HEK293 (cell line): ENCODE measurements at regions not wholly inside any gene's neighbourhood (a gene's known extent, or its start where the extent isn't known, plus 50 kb on each side); places are given as distances from the start of the nearest gene placed in this dataset.

ENCODE experiments used
- CTCF ChIA-PET: fragments of 350-600 bp; formaldehyde crosslinking; extraction: SDS; loops from one replicate; lab custom pipeline; 2021; ENCODE audit warnings: antibody characterized with exemption; lab: Yijun Ruan, JAX
- POLR2A ChIA-PET: fragments of 300-600 bp; formaldehyde crosslinking; extraction: SDS; loops from one replicate; lab custom pipeline; 2020; ENCODE audit warnings: antibody characterized with exemption, inconsistent platforms; lab: Yijun Ruan, JAX
- H3K27ac ChIP-seq: fragments of 200-500 bp; sonication (Bioruptor generic); 2 replicates; pipeline ENCODE4 v1.5.1; 2014; ENCODE audit warnings: low read depth, low read length, control low read depth, inconsistent platforms; ENCODE audit errors: extremely low read depth
- H3K36me3 ChIP-seq, 2 experiments: fragments of 200-500 bp in 1 of 2; sonication (Bioruptor generic) in 1 of 2; 1 replicate in 1 of 2; 2 replicates in 1 of 2; pipeline ENCODE4 v1.5.1; 2014 to 2017; ENCODE audit warnings: inconsistent platforms in 2 of 2, low read length in 2 of 2; ENCODE audit not compliant: control insufficient read depth in 2 of 2, insufficient read depth in 1 of 2
- H3K4me1 ChIP-seq: fragments of 200-500 bp; sonication (Bioruptor generic); 2 replicates; pipeline ENCODE4 v1.5.1; 2014; ENCODE audit warnings: mild to moderate bottlenecking, low read length, inconsistent platforms; ENCODE audit not compliant: control insufficient read depth, insufficient read depth
- H3K4me3 ChIP-seq: 2 replicates; pipeline ENCODE4 v1.5.1; 2011; ENCODE audit warnings: low read depth, mild to moderate bottlenecking, control low read depth, low read length, moderate library complexity
- H3K9me3 ChIP-seq: fragments of 200-500 bp; sonication (Bioruptor generic); 2 replicates; pipeline ENCODE4 v1.5.1; 2014; ENCODE audit warnings: low read depth, low read length, inconsistent platforms; ENCODE audit not compliant: control insufficient read depth, insufficient read depth
- KLF8 ChIP-seq: fragments of 450-650 bp; formaldehyde crosslinking; IDR thresholded peaks from 2 replicates; pipeline ENCODE4 v1.5.1; 2016; ENCODE audit warnings: missing biosample characterization, missing genetic modification characterization
- OVOL3 ChIP-seq: fragments of 450-650 bp; formaldehyde crosslinking; IDR thresholded peaks from 2 replicates; pipeline ENCODE4 v1.5.1; 2016; ENCODE audit warnings: missing biosample characterization, missing genetic modification characterization
- RBAK ChIP-seq: fragments of 450-650 bp; formaldehyde crosslinking; IDR thresholded peaks from 2 replicates; pipeline ENCODE4 v1.5.1; 2016; ENCODE audit warnings: missing biosample characterization, missing genetic modification characterization
- SETDB1 ChIP-seq: IDR thresholded peaks from one replicate; pipeline ENCODE4 v1.6.1; 2017; ENCODE audit warnings: mild to moderate bottlenecking, low read length, moderate library complexity, mixed read lengths; ENCODE audit not compliant: insufficient read length
- TRIM28 ChIP-seq: IDR thresholded peaks from 2 replicates; pipeline ENCODE4 v1.6.1; 2011; ENCODE audit warnings: low read length, control low read depth, borderline replicate concordance
- YY1 ChIP-seq: fragments of 450-650 bp; formaldehyde crosslinking; IDR thresholded peaks from 2 replicates; pipeline ENCODE4 v1.5.1; 2018; ENCODE audit warnings: missing biosample characterization, missing genetic modification characterization
- ZFHX2 ChIP-seq: fragments of 450-650 bp; formaldehyde crosslinking; conservative IDR thresholded peaks from 2 replicates; pipeline ENCODE4 v1.5.1; 2016; ENCODE audit warnings: missing biosample characterization, missing genetic modification characterization
- ZFP3 ChIP-seq: fragments of 450-650 bp; formaldehyde crosslinking; IDR thresholded peaks from 2 replicates; pipeline ENCODE4 v1.5.1; 2016; ENCODE audit warnings: low read depth, missing biosample characterization, missing genetic modification characterization
- ZNF114 ChIP-seq: fragments of 450-650 bp; formaldehyde crosslinking; IDR thresholded peaks from 2 replicates; pipeline ENCODE4 v1.5.0; 2017; ENCODE audit warnings: missing biosample characterization, missing genetic modification characterization
- ZNF132 ChIP-seq: fragments of 450-650 bp; formaldehyde crosslinking; IDR thresholded peaks from 2 replicates; pipeline ENCODE4 v1.5.1; 2017; ENCODE audit warnings: missing biosample characterization, missing genetic modification characterization, borderline replicate concordance
- ZNF146 ChIP-seq: fragments of 450-650 bp; formaldehyde crosslinking; IDR thresholded peaks from 2 replicates; pipeline ENCODE4 v1.5.1; 2016; ENCODE audit warnings: missing biosample characterization, missing genetic modification characterization
- ZNF18 ChIP-seq: fragments of 450-650 bp; formaldehyde crosslinking; IDR thresholded peaks from 2 replicates; pipeline ENCODE4 v1.5.1; 2016; ENCODE audit warnings: missing biosample characterization, missing genetic modification characterization
- ZNF19 ChIP-seq: fragments of 450-650 bp; formaldehyde crosslinking; IDR thresholded peaks from 2 replicates; pipeline ENCODE4; 2016; ENCODE audit warnings: missing biosample characterization, missing genetic modification characterization, low read depth
- ZNF221 ChIP-seq: fragments of 450-650 bp; formaldehyde crosslinking; IDR thresholded peaks from 2 replicates; pipeline ENCODE4 v1.5.1; 2017; ENCODE audit warnings: missing biosample characterization, missing genetic modification characterization, borderline replicate concordance
- ZNF223 ChIP-seq: fragments of 450-650 bp; formaldehyde crosslinking; IDR thresholded peaks from 2 replicates; pipeline ENCODE4 v1.5.1; 2016; ENCODE audit warnings: missing biosample characterization, missing genetic modification characterization
- ZNF239 ChIP-seq: fragments of 450-650 bp; formaldehyde crosslinking; IDR thresholded peaks from 2 replicates; pipeline ENCODE4 v1.5.1; 2016; ENCODE audit warnings: missing biosample characterization, missing genetic modification characterization
- ZNF26 ChIP-seq: fragments of 450-650 bp; formaldehyde crosslinking; IDR thresholded peaks from 2 replicates; pipeline ENCODE4 v1.5.1; 2016; ENCODE audit warnings: missing biosample characterization, missing genetic modification characterization
- ZNF302 ChIP-seq: fragments of 450-650 bp; formaldehyde crosslinking; IDR thresholded peaks from 2 replicates; pipeline ENCODE4 v1.5.1; 2016; ENCODE audit warnings: missing biosample characterization, missing genetic modification characterization, low read depth
- ZNF394 ChIP-seq: fragments of 450-650 bp; formaldehyde crosslinking; IDR thresholded peaks from 2 replicates; pipeline ENCODE4 v1.5.1; 2016; ENCODE audit warnings: missing biosample characterization, missing genetic modification characterization, mild to moderate bottlenecking, moderate library complexity, borderline replicate concordance
- ZNF433 ChIP-seq: fragments of 450-650 bp; formaldehyde crosslinking; IDR thresholded peaks from 2 replicates; pipeline ENCODE4 v1.5.1; 2016; ENCODE audit warnings: missing biosample characterization, missing genetic modification characterization, low read depth
- ZNF473 ChIP-seq: fragments of 450-650 bp; formaldehyde crosslinking; IDR thresholded peaks from 2 replicates; pipeline ENCODE4 v1.5.1; 2017; ENCODE audit warnings: missing biosample characterization, missing genetic modification characterization
- ZNF514 ChIP-seq: fragments of 450-650 bp; formaldehyde crosslinking; IDR thresholded peaks from 2 replicates; pipeline ENCODE4 v1.5.1; 2016; ENCODE audit warnings: missing biosample characterization, missing genetic modification characterization
- ZNF530 ChIP-seq: fragments of 450-650 bp; formaldehyde crosslinking; IDR thresholded peaks from 2 replicates; pipeline ENCODE4 v1.5.1; 2016; ENCODE audit warnings: low read depth, missing biosample characterization, missing genetic modification characterization
- ZNF555 ChIP-seq: fragments of 450-650 bp; formaldehyde crosslinking; conservative IDR thresholded peaks from 2 replicates; pipeline ENCODE4 v1.5.1; 2017; ENCODE audit warnings: missing biosample characterization, mild to moderate bottlenecking, missing genetic modification characterization, inconsistent platforms
- ZNF558 ChIP-seq: fragments of 450-650 bp; formaldehyde crosslinking; IDR thresholded peaks from 2 replicates; pipeline ENCODE4 v1.5.1; 2016; ENCODE audit warnings: missing biosample characterization, missing genetic modification characterization
- ZNF626 ChIP-seq: fragments of 450-650 bp; sonication (Bioruptor Pico); formaldehyde crosslinking; IDR thresholded peaks from 2 replicates; pipeline ENCODE4 v1.5.1; 2018; ENCODE audit warnings: missing biosample characterization, missing genetic modification characterization, inconsistent platforms
- ZNF768 ChIP-seq: fragments of 450-650 bp; formaldehyde crosslinking; IDR thresholded peaks from 2 replicates; pipeline ENCODE4 v1.5.1; 2018; ENCODE audit warnings: missing biosample characterization, mild to moderate bottlenecking, missing genetic modification characterization
- ZNF792 ChIP-seq: fragments of 450-650 bp; formaldehyde crosslinking; IDR thresholded peaks from 2 replicates; pipeline ENCODE4 v1.5.1; 2016; ENCODE audit warnings: missing biosample characterization, missing genetic modification characterization
- TF ChIP-seq, protein P1 (sequence below): fragments of 450-650 bp; formaldehyde crosslinking; IDR thresholded peaks from 2 replicates; pipeline ENCODE4 v1.5.1; 2016; ENCODE audit warnings: missing biosample characterization, missing genetic modification characterization
- TF ChIP-seq, protein P2 (sequence below): fragments of 450-650 bp; formaldehyde crosslinking; IDR thresholded peaks from 2 replicates; pipeline ENCODE4 v1.5.1; 2016; ENCODE audit warnings: missing biosample characterization, missing genetic modification characterization
- TF ChIP-seq, protein P3 (sequence below): fragments of 450-650 bp; formaldehyde crosslinking; IDR thresholded peaks from 2 replicates; pipeline ENCODE4 v1.5.1; 2016; ENCODE audit warnings: missing biosample characterization, missing genetic modification characterization
- TF ChIP-seq, protein P4 (sequence below): IDR thresholded peaks from 2 replicates; pipeline ENCODE4 v1.6.1; 2011; ENCODE audit warnings: mild to moderate bottlenecking, low read depth, low read length, borderline replicate concordance

- no peaks in the 10 kb centered on the region for H3K9me3 ChIP-seq
- H3K27ac ChIP-seq: no peak overlapping the region
- CTCF ChIA-PET: no interaction called here
- TF ChIP-seq ZNF19 (tag by site-specific recombination): no peak
- TF ChIP-seq ZNF302: no peak
- peak; percentile 55 for TF ChIP-seq SETDB1
- peak; percentile 100 for TF ChIP-seq ZNF146 (tag by site-specific recombination)
- TF ChIP-seq OVOL3 (tag by site-specific recombination): no peak
- TF ChIP-seq, protein P1, sequence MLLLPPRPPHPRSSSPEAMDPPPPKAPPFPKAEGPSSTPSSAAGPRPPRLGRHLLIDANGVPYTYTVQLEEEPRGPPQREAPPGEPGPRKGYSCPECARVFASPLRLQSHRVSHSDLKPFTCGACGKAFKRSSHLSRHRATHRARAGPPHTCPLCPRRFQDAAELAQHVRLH (tag by site-specific recombination): peak; percentile 94
- no peak for TF ChIP-seq ZNF223 (tag by site-specific recombination)
- TF ChIP-seq ZNF768: no peak
- peak; percentile 50; the same call in 1 of the 2 replicates for TF ChIP-seq TRIM28
- TF ChIP-seq, protein P2, sequence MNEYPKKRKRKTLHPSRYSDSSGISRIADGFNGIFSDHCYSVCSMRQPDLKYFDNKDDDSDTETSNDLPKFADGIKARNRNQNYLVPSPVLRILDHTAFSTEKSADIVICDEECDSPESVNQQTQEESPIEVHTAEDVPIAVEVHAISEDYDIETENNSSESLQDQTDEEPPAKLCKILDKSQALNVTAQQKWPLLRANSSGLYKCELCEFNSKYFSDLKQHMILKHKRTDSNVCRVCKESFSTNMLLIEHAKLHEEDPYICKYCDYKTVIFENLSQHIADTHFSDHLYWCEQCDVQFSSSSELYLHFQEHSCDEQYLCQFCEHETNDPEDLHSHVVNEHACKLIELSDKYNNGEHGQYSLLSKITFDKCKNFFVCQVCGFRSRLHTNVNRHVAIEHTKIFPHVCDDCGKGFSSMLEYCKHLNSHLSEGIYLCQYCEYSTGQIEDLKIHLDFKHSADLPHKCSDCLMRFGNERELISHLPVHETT (tag by site-specific recombination): no peak
- no peak for TF ChIP-seq ZNF514 (tag by site-specific recombination)
- no peak for TF ChIP-seq ZNF530
- TF ChIP-seq ZFP3 (tag by site-specific recombination): no peak
- TF ChIP-seq ZNF132 (tag by site-specific recombination): no peak
- TF ChIP-seq ZNF558 (tag by site-specific recombination): no peak
- no peak for TF ChIP-seq ZNF394 (tag by site-specific recombination)
- TF ChIP-seq YY1 (tag by site-specific recombination): no peak
- TF ChIP-seq ZNF239 (tag by site-specific recombination): no peak
- TF ChIP-seq, protein P3, sequence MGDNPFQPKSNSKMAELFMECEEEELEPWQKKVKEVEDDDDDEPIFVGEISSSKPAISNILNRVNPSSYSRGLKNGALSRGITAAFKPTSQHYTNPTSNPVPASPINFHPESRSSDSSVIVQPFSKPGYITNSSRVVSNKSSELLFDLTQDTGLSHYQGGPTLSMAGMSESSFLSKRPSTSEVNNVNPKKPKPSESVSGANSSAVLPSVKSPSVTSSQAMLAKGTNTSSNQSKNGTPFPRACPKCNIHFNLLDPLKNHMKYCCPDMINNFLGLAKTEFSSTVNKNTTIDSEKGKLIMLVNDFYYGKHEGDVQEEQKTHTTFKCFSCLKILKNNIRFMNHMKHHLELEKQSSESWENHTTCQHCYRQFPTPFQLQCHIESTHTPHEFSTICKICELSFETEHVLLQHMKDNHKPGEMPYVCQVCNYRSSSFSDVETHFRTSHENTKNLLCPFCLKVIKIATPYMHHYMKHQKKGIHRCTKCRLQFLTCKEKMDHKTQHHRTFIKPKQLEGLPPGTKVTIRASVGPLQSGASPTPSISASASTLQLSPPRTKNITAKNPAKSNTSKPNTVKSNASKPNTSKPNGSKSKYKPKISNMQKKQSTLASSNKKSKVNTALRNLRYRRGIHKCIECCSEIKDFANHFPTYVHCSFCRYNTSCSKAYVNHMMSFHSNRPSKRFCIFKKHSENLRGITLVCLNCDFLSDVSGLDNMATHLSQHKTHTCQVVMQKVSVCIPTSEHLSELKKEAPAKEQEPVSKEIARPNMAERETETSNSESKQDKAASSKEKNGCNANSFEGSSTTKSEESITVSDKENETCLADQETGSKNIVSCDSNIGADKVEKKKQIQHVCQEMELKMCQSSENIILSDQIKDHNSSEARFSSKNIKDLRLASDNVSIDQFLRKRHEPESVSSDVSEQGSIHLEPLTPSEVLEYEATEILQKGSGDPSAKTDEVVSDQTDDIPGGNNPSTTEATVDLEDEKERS (tag by site-specific recombination): peak; percentile 88
- TF ChIP-seq ZNF221 (tag by site-specific recombination): no peak
- TF ChIP-seq ZNF26 (tag by site-specific recombination): no peak
- TF ChIP-seq, protein P4, sequence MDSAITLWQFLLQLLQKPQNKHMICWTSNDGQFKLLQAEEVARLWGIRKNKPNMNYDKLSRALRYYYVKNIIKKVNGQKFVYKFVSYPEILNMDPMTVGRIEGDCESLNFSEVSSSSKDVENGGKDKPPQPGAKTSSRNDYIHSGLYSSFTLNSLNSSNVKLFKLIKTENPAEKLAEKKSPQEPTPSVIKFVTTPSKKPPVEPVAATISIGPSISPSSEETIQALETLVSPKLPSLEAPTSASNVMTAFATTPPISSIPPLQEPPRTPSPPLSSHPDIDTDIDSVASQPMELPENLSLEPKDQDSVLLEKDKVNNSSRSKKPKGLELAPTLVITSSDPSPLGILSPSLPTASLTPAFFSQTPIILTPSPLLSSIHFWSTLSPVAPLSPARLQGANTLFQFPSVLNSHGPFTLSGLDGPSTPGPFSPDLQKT: no peak
- no peak for TF ChIP-seq ZNF555 (tag by site-specific recombination)
- no peak for TF ChIP-seq ZNF114 (tag by site-specific recombination)
- TF ChIP-seq KLF8 (tag by site-specific recombination): no peak
- no peak for TF ChIP-seq ZNF18 (tag by site-specific recombination)
- no peak for TF ChIP-seq ZFHX2
- no peak for TF ChIP-seq ZNF792 (tag by site-specific recombination)
- peak; percentile 46; the same call in 1 of the 2 replicates for TF ChIP-seq ZNF626 (tag by site-specific recombination)
- no peak for TF ChIP-seq ZNF473 (tag by site-specific recombination)
- no peak for TF ChIP-seq RBAK (tag by site-specific recombination)
- TF ChIP-seq ZNF433 (tag by site-specific recombination): no peak
These were observed 317.0 kb downstream of the NSG2 start for GRCh38 chr5:174362514-174362913.

More at GRCh38 chr5:174362514-174362913, 317.0 kb downstream of the NSG2 start:
- Histone ChIP-seq H3K4me3 (no peak overlapping the region), H3K4me1 (no peaks in the 10 kb centered on the region), H3K36me3 (peaks cover 0 to 5% of the 10 kb centered on the region in 2 experiments; a peak in 1 of 3 replicates)
- POLR2A ChIA-PET: no interaction called here
